SJCRH30 (cell line): ENCODE measurements at regions not wholly inside any gene's neighbourhood (a gene's known extent, or its start where the extent isn't known, plus 50 kb on each side); places are given as distances from the start of the nearest gene placed in this dataset.
"Not testable (repeated sequence)": the region's sequence is repeated elsewhere in the genome, so short reads cannot be mapped to it uniquely, and the experiment has no call there.

Experiments used
- DNase-seq, 2 experiments: peaks; one replicate each; pipeline ENCODE4 v3.0.0-alpha.2; 2015 to 2020
- H3K27ac ChIP-seq: fragments of 250-450 bp; sonication (Bioruptor Pico); 2 replicates; pipeline ENCODE4 v1.5.1; 2020; ENCODE audit warnings: mild to moderate bottlenecking, moderate library complexity
- H3K27me3 ChIP-seq: fragments of 250-450 bp; sonication (Bioruptor Pico); 2 replicates; pipeline ENCODE4 v1.5.1; 2020; ENCODE audit warnings: mild to moderate bottlenecking, moderate library complexity
- H3K36me3 ChIP-seq: fragments of 250-450 bp; sonication (Bioruptor Pico); 2 replicates; pipeline ENCODE4 v1.5.1; 2020; ENCODE audit warnings: mild to moderate bottlenecking, moderate library complexity
- H3K4me1 ChIP-seq: fragments of 250-450 bp; sonication (Bioruptor Pico); 2 replicates; pipeline ENCODE4 v1.5.1; 2020; ENCODE audit warnings: mild to moderate bottlenecking, moderate library complexity
- H3K4me3 ChIP-seq: fragments of 250-450 bp; sonication (Bioruptor Pico); 2 replicates; pipeline ENCODE4 v1.5.1; 2020; ENCODE audit warnings: mild to moderate bottlenecking, moderate library complexity
- H3K9me3 ChIP-seq: fragments of 250-450 bp; sonication (Bioruptor Pico); replicated peaks from 2 replicates; pipeline ENCODE4 v1.5.1; 2020; ENCODE audit warnings: mild to moderate bottlenecking, moderate library complexity

DNA sequence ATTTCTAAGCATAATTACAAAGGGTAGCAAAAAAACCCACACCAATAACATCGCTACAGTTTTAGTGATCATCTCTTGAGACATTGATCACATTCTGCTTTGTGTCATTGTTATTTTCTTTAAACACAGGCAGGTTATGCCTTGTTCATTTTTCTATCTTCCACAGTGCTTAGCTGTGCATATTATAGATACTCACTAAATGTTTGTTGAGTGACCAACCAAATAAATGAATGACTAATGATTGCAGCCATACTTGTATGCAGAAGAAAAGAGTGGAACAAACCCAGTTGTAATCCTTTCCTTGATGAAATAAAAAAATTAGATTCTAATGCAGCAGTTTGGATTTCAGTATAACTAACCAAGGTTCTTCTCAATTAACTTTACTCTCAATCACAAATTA, 81.0 kb upstream of the RASSF8 start:
- no peak overlapping the region for H3K27ac ChIP-seq
- H3K27me3 ChIP-seq: no peaks in the 10 kb centered on the region; the same call in 1 of the 2 replicates
- no peaks in the 10 kb centered on the region for H3K36me3 ChIP-seq
- no peak overlapping the region for H3K4me3 ChIP-seq
- H3K4me1 ChIP-seq: no peaks in the 10 kb centered on the region
- DNase-seq: no peak
- no peaks in the 10 kb centered on the region for H3K9me3 ChIP-seq

DNA sequence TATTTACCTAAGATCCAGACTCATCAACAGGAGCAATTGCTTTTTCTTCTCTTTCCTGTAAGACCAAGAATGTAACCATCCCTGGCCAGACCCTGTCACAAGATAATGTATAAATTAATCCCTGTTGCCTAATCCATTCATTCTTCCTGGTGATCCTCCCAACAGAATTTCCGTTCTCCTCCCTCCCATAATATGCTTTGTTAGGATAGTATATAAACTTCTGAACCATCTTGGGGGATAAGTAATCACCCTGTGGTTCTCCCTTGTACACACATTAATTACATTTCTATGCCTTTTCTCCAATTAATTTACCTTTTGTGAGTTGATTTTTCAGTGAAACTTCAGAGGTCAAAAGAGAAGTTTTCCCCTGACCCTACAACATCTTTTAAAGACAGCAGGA, 76.2 kb upstream of the RASSF8 start:
- no peaks in the 10 kb centered on the region for H3K36me3 ChIP-seq
- no peak overlapping the region for H3K4me3 ChIP-seq
- no peak for DNase-seq
- H3K9me3 ChIP-seq: no peaks in the 10 kb centered on the region
- no peak overlapping the region for H3K27ac ChIP-seq
- no peaks in the 10 kb centered on the region for H3K4me1 ChIP-seq
- no peaks in the 10 kb centered on the region for H3K27me3 ChIP-seq

DNA sequence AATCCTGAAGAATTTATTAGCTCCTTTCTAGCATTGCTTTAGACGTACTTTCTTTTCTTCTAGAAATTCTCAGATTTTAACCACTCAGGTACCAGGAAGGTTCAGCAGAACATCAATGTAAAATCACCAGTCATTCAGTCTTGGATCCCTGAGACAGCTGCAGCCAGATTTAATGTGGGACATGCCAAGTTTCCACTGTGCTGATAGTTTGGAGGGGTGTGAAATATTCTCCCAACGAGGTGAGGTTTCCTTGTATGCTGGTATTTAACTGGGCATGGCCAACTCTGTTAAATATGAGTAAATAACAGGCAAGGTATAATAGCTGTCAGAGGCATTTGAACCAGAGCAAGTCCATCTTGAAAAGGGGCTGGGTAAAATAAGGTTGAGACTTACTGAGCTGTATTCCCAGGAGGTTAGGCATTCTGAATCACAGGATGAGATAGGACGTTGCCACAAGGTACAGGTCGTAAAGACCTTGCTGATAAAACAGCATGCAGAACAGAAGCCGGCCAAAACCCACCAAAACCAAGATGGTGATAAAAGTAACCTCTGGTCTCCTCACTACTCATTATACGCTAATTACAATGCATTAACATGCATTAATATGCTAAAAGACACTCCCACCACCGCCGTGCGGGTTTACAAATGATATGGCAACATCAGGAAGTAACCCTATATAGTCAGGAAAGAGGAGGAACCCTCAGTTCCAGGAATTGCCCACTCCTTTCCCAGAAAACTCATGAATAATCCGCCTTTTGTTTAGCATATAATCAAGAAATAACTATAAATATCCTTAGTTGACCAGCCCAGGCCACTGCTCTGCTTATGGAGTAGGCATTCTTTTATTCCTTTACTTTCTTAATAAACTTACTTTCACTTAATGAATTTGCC, 75.2 kb upstream of the RASSF8 start:
- DNase-seq: no peak
- no peaks in the 10 kb centered on the region for H3K36me3 ChIP-seq
- H3K27ac ChIP-seq: no peak overlapping the region
- H3K4me3 ChIP-seq: no peak overlapping the region
- no peaks in the 10 kb centered on the region for H3K27me3 ChIP-seq
- no peaks in the 10 kb centered on the region for H3K4me1 ChIP-seq
- no peaks in the 10 kb centered on the region for H3K9me3 ChIP-seq

DNA sequence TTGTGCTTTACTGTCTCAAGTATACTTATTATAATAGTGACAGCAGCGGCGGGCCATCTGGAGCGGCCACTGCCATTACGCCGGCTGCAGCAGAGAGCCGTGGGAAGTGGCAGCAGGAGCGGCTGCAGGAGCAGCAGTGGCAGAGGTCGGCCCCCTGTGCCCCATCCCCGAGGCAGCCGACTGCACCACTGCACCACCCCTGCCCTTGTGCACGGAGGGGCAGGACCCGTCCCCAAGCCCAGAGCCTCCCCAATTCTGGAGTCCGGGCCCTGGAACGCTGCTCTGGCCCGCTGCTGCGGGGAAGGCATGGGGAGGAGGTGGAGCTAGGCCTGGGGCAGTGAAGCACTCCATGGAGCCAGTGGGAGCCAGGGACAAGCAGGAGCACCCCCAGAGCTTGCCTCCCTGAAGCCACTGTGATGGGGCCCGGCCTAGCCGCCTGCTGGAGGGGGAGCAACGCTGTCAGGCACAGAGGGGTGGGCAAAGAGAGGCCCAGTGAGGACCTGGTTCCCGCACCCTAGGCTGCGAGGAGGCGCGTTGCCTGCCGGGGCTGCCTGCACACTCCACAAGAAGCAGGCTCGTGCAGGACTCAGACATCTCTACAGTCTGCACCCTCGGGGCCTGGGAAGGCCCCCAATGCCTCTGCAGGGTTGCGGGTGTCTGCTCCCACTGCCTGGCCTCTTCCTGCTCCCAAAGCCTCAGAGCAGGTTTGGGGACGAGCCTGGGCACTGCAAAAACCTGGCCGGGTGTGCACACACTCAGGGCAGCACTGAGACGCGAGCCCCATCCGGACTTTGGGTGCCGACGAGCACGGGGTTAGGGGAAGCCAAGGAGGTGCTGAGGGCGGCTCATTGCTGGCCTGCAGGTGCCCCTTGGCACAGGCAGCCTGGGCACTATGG, 74.2 kb upstream of the RASSF8 start:
- H3K27me3 ChIP-seq: no peaks in the 10 kb centered on the region
- DNase-seq: no peak
- H3K36me3 ChIP-seq: no peaks in the 10 kb centered on the region
- no peak overlapping the region for H3K4me3 ChIP-seq
- H3K9me3 ChIP-seq: no peaks in the 10 kb centered on the region
- no peaks in the 10 kb centered on the region for H3K4me1 ChIP-seq
- no peak overlapping the region for H3K27ac ChIP-seq

DNA sequence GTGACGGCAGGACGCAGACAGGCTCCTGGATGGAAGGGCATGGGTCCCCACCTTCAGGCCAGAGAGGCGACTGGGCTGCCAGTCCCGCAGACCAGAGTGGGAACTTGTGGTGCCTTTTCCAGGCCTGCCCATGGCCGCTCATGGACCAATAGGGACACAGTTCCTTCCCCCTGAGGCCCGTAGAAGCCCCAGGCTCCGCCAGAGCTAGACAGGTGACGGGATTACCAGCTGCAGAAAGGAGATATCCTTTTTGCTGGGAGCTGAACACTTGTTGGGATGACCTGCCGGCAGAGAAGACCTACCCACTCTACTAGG, 73.6 kb upstream of the RASSF8 start:
- Histone ChIP-seq H3K27me3 (no peaks in the 10 kb centered on the region), H3K4me1 (no peaks in the 10 kb centered on the region), H3K36me3 (no peaks in the 10 kb centered on the region), H3K27ac (no peak overlapping the region), H3K4me3 (no peak overlapping the region), H3K9me3 (no peaks in the 10 kb centered on the region)
- DNase-seq: peak; percentile 6 to 27

DNA sequence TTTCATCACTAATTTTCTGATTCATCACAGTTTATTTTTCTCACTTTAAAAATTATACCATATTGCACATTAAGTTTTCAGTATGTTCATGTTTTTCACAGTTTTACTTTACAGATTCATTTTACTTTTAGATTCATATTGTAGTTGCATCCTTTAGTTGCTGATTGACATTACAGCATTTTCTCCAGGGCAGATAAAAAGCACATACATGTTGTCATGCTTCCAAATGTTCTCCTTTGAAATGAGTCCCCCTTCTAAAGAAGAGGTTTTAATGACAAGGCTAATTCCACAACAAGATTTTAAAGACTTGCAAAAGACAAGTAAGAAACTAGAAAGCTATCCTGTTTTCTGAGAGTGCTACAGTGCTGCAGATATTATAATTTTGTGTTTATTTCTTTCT, 72.1 kb upstream of the RASSF8 start:
- Histone ChIP-seq H3K4me3 (no peak overlapping the region), H3K27ac (no peak overlapping the region), H3K9me3 (no peaks in the 10 kb centered on the region), H3K4me1 (no peaks in the 10 kb centered on the region), H3K27me3 (no peaks in the 10 kb centered on the region), H3K36me3 (no peaks in the 10 kb centered on the region)
- no peak for DNase-seq

DNA sequence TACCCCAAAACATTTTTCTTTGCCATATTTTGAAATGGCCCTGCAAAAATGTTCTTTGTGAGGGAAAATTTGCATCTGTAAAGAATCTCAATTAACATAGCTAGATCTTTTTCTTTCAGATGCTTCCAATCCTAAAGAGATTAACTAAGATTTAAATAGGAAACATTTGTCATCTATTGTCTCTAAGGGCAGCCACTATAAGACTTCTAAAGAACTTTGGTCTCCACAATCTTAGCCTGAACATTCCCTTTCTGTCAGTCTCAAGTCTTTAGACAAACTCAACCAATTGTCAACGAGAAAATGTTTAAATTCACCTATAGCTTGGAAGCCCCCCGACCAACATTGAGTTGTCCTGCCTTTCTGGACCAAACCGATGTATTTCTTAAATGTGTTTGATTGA, 71.1 kb upstream of the RASSF8 start:
- no peak for DNase-seq
- no peaks in the 10 kb centered on the region for H3K9me3 ChIP-seq
- H3K4me3 ChIP-seq: no peak overlapping the region

DNA sequence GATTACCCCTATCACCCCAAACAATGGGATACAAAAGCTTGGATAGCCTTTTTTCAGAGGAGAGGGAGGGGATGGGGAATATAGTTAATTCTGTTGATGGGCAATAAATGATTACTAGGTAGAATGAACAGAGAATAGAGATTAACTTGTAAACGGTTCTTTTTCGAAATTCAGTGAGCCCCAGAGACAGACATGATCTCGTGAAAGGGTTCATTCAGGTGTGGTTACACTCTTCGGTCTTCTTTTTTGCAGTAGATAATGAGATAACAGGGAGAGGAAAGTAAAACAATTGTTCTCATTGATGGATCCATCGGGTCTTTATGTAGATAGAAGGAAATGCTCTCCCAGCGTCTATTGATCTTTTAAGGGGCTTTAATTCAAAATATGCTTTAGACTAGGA, 69.3 kb upstream of the RASSF8 start:
- H3K9me3 ChIP-seq: no peaks in the 10 kb centered on the region
- no peaks in the 10 kb centered on the region for H3K36me3 ChIP-seq
- H3K27me3 ChIP-seq: no peaks in the 10 kb centered on the region
- no peaks in the 10 kb centered on the region for H3K4me1 ChIP-seq
- no peak overlapping the region for H3K27ac ChIP-seq
- H3K4me3 ChIP-seq: no peak overlapping the region
- no peak for DNase-seq

More for the DNA sequence above, 71.1 kb upstream of the RASSF8 start:
- no peak overlapping the region for H3K27ac ChIP-seq
- no peaks in the 10 kb centered on the region for H3K36me3 ChIP-seq
- no peaks in the 10 kb centered on the region for H3K27me3 ChIP-seq
- no peaks in the 10 kb centered on the region for H3K4me1 ChIP-seq

DNA sequence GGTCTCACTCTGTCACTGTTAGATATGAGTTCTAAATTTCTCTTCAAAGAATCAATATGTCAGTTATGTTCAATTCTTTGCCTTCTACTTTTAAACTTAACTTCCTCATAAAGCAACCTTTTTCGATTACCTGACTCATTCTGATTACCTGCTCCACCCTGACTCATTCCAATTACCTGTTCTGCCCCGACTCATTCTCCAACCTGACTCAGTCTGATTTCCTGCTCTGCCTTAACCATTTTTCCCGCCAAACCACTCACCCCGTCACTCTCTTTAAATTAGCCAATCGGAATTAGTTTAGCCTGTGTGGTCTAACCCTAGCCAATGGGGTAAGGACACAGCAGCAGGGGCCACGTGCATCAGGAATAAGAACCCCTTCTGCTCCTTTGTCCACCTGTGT, 67.4 kb upstream of the RASSF8 start:
- DNase-seq, H3K27ac ChIP-seq, H3K4me1 ChIP-seq, H3K27me3 ChIP-seq, H3K4me3 ChIP-seq, H3K36me3 ChIP-seq, H3K9me3 ChIP-seq: not testable (repeated sequence)

DNA sequence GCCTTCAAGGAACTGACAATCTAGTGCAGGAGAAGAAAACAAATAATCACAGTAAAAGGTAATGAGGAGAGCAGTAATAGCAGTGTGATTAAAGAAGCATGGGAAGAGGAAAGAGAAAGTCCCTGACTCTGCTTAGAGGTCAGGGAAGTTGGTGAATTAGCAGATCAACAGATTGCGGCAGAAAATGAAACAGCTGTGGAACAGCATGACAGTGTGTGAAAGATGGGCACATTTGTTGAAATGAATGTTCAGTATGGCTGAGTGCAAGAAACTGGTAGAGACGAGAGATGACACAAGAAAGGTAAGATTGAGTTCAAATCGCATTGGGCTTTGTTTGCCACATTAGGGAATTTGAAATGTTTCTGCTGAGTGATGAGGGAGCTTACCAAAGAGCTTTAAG, 63.7 kb upstream of the RASSF8 start:
- Histone ChIP-seq H3K4me3 (no peak overlapping the region), H3K9me3 (no peaks in the 10 kb centered on the region), H3K27ac (no peak overlapping the region), H3K4me1 (no peaks in the 10 kb centered on the region), H3K27me3 (no peaks in the 10 kb centered on the region), H3K36me3 (no peaks in the 10 kb centered on the region)
- peak; percentile 8 to 29 for DNase-seq

DNA sequence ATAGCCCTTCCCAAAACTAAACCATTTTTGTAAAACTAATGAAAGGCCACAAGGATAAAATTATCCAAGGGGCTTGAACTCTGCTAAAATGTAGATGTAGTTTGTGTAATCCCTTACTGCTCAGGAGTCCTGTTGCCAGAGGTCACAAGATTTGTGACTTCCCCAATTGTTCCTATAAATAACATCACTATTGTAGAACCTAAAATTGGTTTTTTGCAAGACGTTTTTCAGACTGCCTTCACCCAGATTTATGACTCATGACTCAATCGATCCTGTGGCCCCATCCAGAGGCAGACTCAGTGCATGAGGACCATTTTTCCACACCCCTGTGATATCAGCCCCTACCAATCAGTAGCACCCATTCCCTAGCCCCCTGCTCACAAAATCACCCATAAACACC, 61.5 kb upstream of the RASSF8 start:
- Histone ChIP-seq H3K4me3 (no peak overlapping the region), H3K4me1 (no peaks in the 10 kb centered on the region), H3K36me3 (no peaks in the 10 kb centered on the region), H3K27ac (no peak overlapping the region), H3K27me3 (no peaks in the 10 kb centered on the region), H3K9me3 (no peaks in the 10 kb centered on the region)
- no peak for DNase-seq

DNA sequence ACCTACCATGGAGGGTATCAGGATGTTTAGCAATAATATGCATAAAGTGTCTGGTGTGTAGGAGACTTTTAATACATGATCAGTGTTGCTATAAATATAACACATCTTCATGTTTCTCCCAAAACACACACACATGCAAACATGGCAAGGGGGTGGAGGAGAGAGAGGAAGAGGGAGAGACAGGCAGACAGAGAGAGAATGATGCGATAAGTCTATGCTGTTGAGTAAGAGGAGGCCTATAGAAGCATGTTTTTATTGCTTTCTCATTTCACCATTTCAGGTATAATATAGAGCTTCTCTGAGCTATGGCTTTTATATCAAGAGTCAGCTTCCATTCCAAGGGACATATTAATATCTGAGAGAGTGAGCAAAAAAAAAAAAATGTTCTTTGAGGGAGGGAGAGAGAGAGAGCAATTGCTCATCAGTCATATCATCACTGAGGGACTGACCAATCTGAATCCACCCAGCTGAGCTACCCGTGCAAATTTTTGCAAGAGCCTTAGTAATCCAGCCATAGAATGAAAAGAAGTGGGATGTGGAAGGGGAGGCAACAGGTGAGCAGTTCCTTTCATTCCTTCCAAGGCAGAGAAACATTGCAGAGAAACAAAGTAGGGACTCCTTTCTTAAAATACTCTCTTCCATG, 54.8 kb upstream of the RASSF8 start:
- no peak overlapping the region for H3K4me3 ChIP-seq
- no peaks in the 10 kb centered on the region for H3K27me3 ChIP-seq
- no peaks in the 10 kb centered on the region for H3K9me3 ChIP-seq
- H3K36me3 ChIP-seq: no peaks in the 10 kb centered on the region
- DNase-seq: no peak
- H3K4me1 ChIP-seq: no peaks in the 10 kb centered on the region
- H3K27ac ChIP-seq: no peak overlapping the region

DNA sequence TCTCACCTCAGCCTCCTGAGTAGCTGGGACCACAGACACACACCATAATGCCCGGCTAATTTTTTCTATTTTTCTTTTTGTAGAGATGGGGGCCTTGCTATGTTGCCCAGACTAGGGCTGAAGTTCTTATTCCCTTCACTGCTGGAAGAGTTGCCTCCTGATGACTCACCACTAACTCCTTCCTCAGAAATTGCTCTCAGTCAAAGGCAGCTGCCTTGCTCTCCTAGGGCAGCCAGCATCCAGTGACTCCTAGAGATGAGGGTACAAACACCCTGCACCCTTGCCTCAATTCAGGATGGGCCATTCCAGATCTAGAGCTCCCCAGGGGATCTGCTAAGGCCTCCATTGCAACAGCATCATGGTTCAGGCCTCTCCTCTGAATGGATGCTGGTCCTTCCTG, 54.0 kb upstream of the RASSF8 start:
- no peak for DNase-seq
- Histone ChIP-seq H3K4me1 (no peaks in the 10 kb centered on the region), H3K36me3 (no peaks in the 10 kb centered on the region), H3K9me3 (no peaks in the 10 kb centered on the region), H3K4me3 (no peak overlapping the region), H3K27ac (no peak overlapping the region), H3K27me3 (no peaks in the 10 kb centered on the region)

DNA sequence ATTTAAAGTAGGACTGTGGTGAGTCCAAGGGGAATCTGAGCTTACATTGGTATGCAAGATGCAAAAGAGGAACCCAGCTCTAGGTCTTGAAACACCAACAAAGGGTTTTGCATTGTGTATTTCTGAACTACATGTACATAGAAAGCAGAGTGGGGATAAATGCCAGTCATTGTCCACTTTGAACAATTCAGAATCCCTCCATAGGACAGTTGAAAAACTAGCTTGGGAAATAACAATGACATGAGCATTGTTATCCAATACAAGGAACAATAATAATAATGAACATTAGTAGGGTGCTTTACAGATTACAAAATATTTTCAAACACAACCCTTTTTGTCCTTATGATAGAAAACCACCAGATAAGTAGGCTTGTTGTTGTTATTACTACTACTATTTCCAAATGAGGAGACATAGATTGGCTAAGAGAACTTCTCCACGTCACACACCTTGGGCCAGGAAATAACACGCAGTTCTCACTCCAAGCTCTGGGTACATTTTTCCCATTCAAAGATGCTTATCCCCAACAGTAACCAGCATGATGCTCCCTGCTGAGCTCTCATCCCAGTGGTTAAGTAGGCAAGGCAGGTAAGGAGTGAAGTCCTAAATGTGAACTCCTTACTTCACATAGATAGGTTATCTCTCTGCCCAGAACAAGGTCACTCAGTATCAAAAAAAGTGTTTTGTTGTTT, 51.7 kb upstream of the RASSF8 start:
- no peak for DNase-seq
- Histone ChIP-seq H3K4me1 (no peaks in the 10 kb centered on the region), H3K27me3 (no peaks in the 10 kb centered on the region), H3K4me3 (no peak overlapping the region), H3K27ac (no peak overlapping the region), H3K9me3 (no peaks in the 10 kb centered on the region), H3K36me3 (no peaks in the 10 kb centered on the region)
